IMR-90 (cell line): ENCODE measurements at regions not wholly inside any gene's neighbourhood (a gene's known extent, or its start where the extent isn't known, plus 50 kb on each side); places are given as distances from the start of the nearest gene placed in this dataset.

Experiments used
- ATAC-seq: fragments of 200-7000 bp; cut with Tn5 transposase; 2 replicates; pipeline ENCODE4 v1.9.1; 2020; ENCODE audit warnings: low read depth, mild to moderate bottlenecking, moderate library complexity
- BruUV-seq: library from RNA; stranded (reverse); fragments of 400-500 nt; replicated peaks from 2 replicates; lab custom pipeline; 2021; lab: Mats Ljungman, UMichigan
- CTCF ChIA-PET: fragments of 300-600 bp; formaldehyde crosslinking; extraction: SDS; loops from one replicate; lab custom pipeline; 2021; ENCODE audit warnings: antibody characterized with exemption; lab: Yijun Ruan, JAX
- POLR2A ChIA-PET: fragments of 300-600 bp; sonication (Branson Sonifier 250); formaldehyde crosslinking; loops from one replicate; lab custom pipeline; 2022; ENCODE audit warnings: antibody characterized with exemption; ENCODE audit not compliant: unreplicated experiment; lab: Charles Lee
- DNase-seq: peaks from one replicate; pipeline ENCODE4 v3.0.0; 2013
- H2AFZ ChIP-seq: replicated peaks from 2 replicates; pipeline ENCODE3; 2013; ENCODE audit warnings: low read length, mild to moderate bottlenecking; ENCODE audit not compliant: poor library complexity
- H2AK5ac ChIP-seq: 2 replicates; pipeline ENCODE4 v1.6.1; 2013; ENCODE audit warnings: low read depth, low read length, inconsistent platforms
- H2AK9ac ChIP-seq: replicated peaks from 2 replicates; pipeline ENCODE3; 2013; ENCODE audit warnings: mild to moderate bottlenecking, low read depth, low read length, moderate library complexity; ENCODE audit not compliant: poor library complexity
- H2BK120ac ChIP-seq: 2 replicates; pipeline ENCODE4 v1.6.1; 2013; ENCODE audit warnings: low read depth, low read length, inconsistent platforms
- H2BK15ac ChIP-seq: 3 replicates; pipeline ENCODE4 v1.6.1; 2013; ENCODE audit warnings: low read depth, low read length, inconsistent platforms
- H2BK20ac ChIP-seq: 2 replicates; pipeline ENCODE4 v1.6.1; 2013; ENCODE audit warnings: low read depth, mild to moderate bottlenecking, inconsistent platforms, low read length, moderate library complexity
- H2BK5ac ChIP-seq: 2 replicates; pipeline ENCODE4 v1.6.1; 2013; ENCODE audit warnings: mild to moderate bottlenecking, low read depth, low read length, inconsistent platforms; ENCODE audit not compliant: poor library complexity, severe bottlenecking
- H3K14ac ChIP-seq: replicated peaks from 2 replicates; pipeline ENCODE4 v1.6.1; 2013; ENCODE audit warnings: low read depth, low read length, inconsistent platforms
- H3K18ac ChIP-seq: 2 replicates; pipeline ENCODE4 v1.6.1; 2013; ENCODE audit warnings: low read depth, low read length, control low read depth
- H3K23ac ChIP-seq: 2 replicates; pipeline ENCODE4 v1.6.1; 2013; ENCODE audit warnings: low read depth, low read length, inconsistent platforms
- H3K27ac ChIP-seq: 2 replicates; pipeline ENCODE4 v1.5.1; 2013; ENCODE audit warnings: mild to moderate bottlenecking, control low read depth, low read length; ENCODE audit not compliant: insufficient read depth
- H3K27me3 ChIP-seq: 2 replicates; pipeline ENCODE4 v1.6.1; 2013; ENCODE audit warnings: low read length; ENCODE audit not compliant: control insufficient read depth, insufficient read depth
- H3K36me3 ChIP-seq: 2 replicates; pipeline ENCODE4 v1.6.1; 2013; ENCODE audit warnings: low read length, mixed read lengths; ENCODE audit not compliant: control insufficient read depth, insufficient read depth
- H3K4ac ChIP-seq: 2 replicates; pipeline ENCODE4 v1.6.1; 2013; ENCODE audit warnings: low read depth, low read length, inconsistent platforms
- H3K4me1 ChIP-seq: 2 replicates; pipeline ENCODE4 v1.6.1; 2013; ENCODE audit warnings: low read length, mixed read lengths; ENCODE audit not compliant: control insufficient read depth, insufficient read depth
- H3K4me2 ChIP-seq: 2 replicates; pipeline ENCODE4 v1.6.1; 2013; ENCODE audit warnings: low read depth, mild to moderate bottlenecking, control low read depth, low read length, moderate library complexity
- H3K4me3 ChIP-seq: 2 replicates; pipeline ENCODE4 v1.5.1; 2013; ENCODE audit warnings: low read depth, mild to moderate bottlenecking, control low read depth, low read length, moderate library complexity; ENCODE audit not compliant: insufficient read depth
- H3K56ac ChIP-seq: 2 replicates; pipeline ENCODE4 v1.6.1; 2013; ENCODE audit warnings: low read length, inconsistent platforms; ENCODE audit not compliant: insufficient read depth; ENCODE audit errors: extremely low read depth
- H3K79me1 ChIP-seq, 2 experiments: 2 replicates each; pipeline ENCODE4 v1.6.1; 2013; ENCODE audit warnings: low read length in 2 of 2, inconsistent platforms in 1 of 2, low read depth in 1 of 2
- H3K9ac ChIP-seq: 2 replicates; pipeline ENCODE4 v1.6.1; 2013; ENCODE audit warnings: low read depth, low read length, control low read depth
- H3K9me1 ChIP-seq: 2 replicates; pipeline ENCODE4 v1.6.1; 2013; ENCODE audit warnings: low read length, inconsistent platforms; ENCODE audit not compliant: insufficient read depth
- H3K9me3 ChIP-seq: 2 replicates; pipeline ENCODE4 v1.6.1; 2013; ENCODE audit warnings: low read length; ENCODE audit not compliant: control insufficient read depth, insufficient read depth
- H4K20me1 ChIP-seq: 2 replicates; pipeline ENCODE4 v1.6.1; 2013; ENCODE audit warnings: low read length, inconsistent platforms; ENCODE audit not compliant: insufficient read depth
- H4K5ac ChIP-seq: 2 replicates; pipeline ENCODE4 v1.6.1; 2013; ENCODE audit warnings: mild to moderate bottlenecking, low read depth, low read length, control low read depth
- H4K8ac ChIP-seq, 2 experiments: 2 replicates each; pipeline ENCODE4 v1.6.1; 2013; ENCODE audit warnings: low read depth in 2 of 2, low read length in 2 of 2, control low read depth in 1 of 2, inconsistent platforms in 1 of 2
- H4K91ac ChIP-seq: 2 replicates; pipeline ENCODE4 v1.6.1; 2013; ENCODE audit warnings: low read depth, low read length, inconsistent platforms; ENCODE audit not compliant: insufficient read depth
- BHLHE40 ChIP-seq: fragments of 150-350 bp; IDR thresholded peaks from 2 replicates; pipeline ENCODE4 v1.6.1; 2016; ENCODE audit warnings: mild to moderate bottlenecking, low read depth, low read length
- CEBPB ChIP-seq: IDR thresholded peaks from 2 replicates; pipeline ENCODE4 v1.6.1; 2012; ENCODE audit warnings: low read depth, low read length, improper control_type of control experiment
- CHD1 ChIP-seq: IDR thresholded peaks from 2 replicates; pipeline ENCODE4 v1.6.1; 2012; ENCODE audit warnings: low read depth, low read length, improper control_type of control experiment
- CTCF ChIP-seq: conservative IDR thresholded peaks from 2 replicates; pipeline ENCODE4 v1.5.1; 2012; ENCODE audit warnings: mild to moderate bottlenecking, low read depth, low read length, improper control_type of control experiment
- FOS ChIP-seq: fragments of 150-350 bp; IDR thresholded peaks from 2 replicates; pipeline ENCODE4 v1.6.1; 2016; ENCODE audit warnings: low read depth, low read length
- MAFK ChIP-seq: IDR thresholded peaks from 2 replicates; pipeline ENCODE4 v1.6.1; 2012; ENCODE audit warnings: low read depth, low read length, improper control_type of control experiment
- MAZ ChIP-seq: IDR thresholded peaks from 2 replicates; pipeline ENCODE4 v1.6.1; 2012; ENCODE audit warnings: low read depth, mild to moderate bottlenecking, low read length, improper control_type of control experiment, moderate library complexity, borderline replicate concordance
- MXI1 ChIP-seq: IDR thresholded peaks from 2 replicates; pipeline ENCODE4 v1.6.1; 2012; ENCODE audit warnings: low read depth, mild to moderate bottlenecking, low read length, moderate library complexity, borderline replicate concordance
- NFE2L2 ChIP-seq: fragments of 150-350 bp; IDR thresholded peaks from 2 replicates; pipeline ENCODE4 v1.6.1; 2016; ENCODE audit warnings: low read depth, mild to moderate bottlenecking, low read length
- POLR2A ChIP-seq: IDR thresholded peaks from 2 replicates; pipeline ENCODE4 v1.6.1; 2012; ENCODE audit warnings: mild to moderate bottlenecking, low read depth, low read length
- RAD21 ChIP-seq: IDR thresholded peaks from 2 replicates; pipeline ENCODE4 v1.6.1; 2012; ENCODE audit warnings: low read length, improper control_type of control experiment
- RCOR1 ChIP-seq: IDR thresholded peaks from 2 replicates; pipeline ENCODE4 v1.6.1; 2012; ENCODE audit warnings: mild to moderate bottlenecking, low read length, improper control_type of control experiment; ENCODE audit not compliant: insufficient replicate concordance
- RFX5 ChIP-seq: IDR thresholded peaks from 2 replicates; pipeline ENCODE4 v1.8.0; 2012; ENCODE audit warnings: low read depth, mild to moderate bottlenecking, low read length, moderate library complexity
- SMC3 ChIP-seq: fragments of 150-350 bp; IDR thresholded peaks from 2 replicates; pipeline ENCODE4 v1.6.1; 2016; ENCODE audit warnings: low read depth, mild to moderate bottlenecking, antibody characterized with exemption, low read length, moderate library complexity
- USF2 ChIP-seq: fragments of 150-350 bp; IDR thresholded peaks from 2 replicates; pipeline ENCODE4 v1.6.1; 2017; ENCODE audit warnings: mild to moderate bottlenecking, antibody characterized with exemption, low read length, low read depth
- WGBS, 2 experiments: methylation state at CpG; one replicate each; pipeline versions ENCODE4 v1.1.5 to v1.1.7; 2013; ENCODE audit warnings: missing lambda C conversion rate in 2 of 2; ENCODE audit not compliant: insufficient read length in 1 of 2; ENCODE audit errors: extremely low coverage in 2 of 2; 5-methylcytosine and 5-hydroxymethylcytosine counted together
- dilution Hi-C: fragments of 300-500 bp; cut with HindIII; formaldehyde crosslinking; loops from one replicate; pipeline ENCODE4 v1.14.3; 2018; ENCODE audit warnings: low sequenced_read_pairs; ENCODE audit not compliant: unreplicated experiment
- in situ Hi-C: fragments of 300-500 bp; cut with MboI; formaldehyde crosslinking; loops from 3 replicates; pipeline ENCODE4 v1.14.3; 2019; ENCODE audit warnings: low sequenced_read_pairs, inconsistent platforms, mixed read lengths
- intact Hi-C: fragments of 100-400 bp; cut with micrococcal nuclease; formaldehyde crosslinking; loops from 2 replicates; pipeline ENCODE4 v1.10.0; 2022
- TF ChIP-seq, protein P1 (sequence below): fragments of 150-350 bp; IDR thresholded peaks from 2 replicates; pipeline ENCODE4 v1.6.1; 2016; ENCODE audit warnings: low read depth, mild to moderate bottlenecking, low read length, moderate library complexity, borderline replicate concordance

DNA sequence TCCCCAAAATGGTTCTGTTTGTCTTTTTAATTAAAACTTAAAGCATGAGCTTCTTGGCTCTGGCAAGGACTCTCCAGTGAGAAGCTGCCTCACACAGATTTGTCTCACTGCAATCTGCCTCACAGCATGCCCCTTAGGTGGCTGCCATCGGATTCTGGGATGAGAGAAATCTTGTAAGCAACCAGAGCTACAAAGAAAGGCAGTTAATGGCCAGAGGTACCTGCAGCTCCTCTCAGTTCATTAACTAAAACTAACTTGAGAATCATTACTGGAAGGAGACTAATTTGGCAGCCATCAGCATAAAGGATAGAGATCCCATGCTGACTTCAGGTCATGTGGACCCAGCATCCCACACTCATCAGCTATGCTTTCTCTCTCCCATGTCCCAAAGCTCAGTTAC is 220.6 kb upstream of the DMAC1 start:
- Histone ChIP-seq H4K20me1 (no peaks in the 10 kb centered on the region), H3K9me1 (no peaks in the 10 kb centered on the region), H2AK5ac (no peak overlapping the region), H3K56ac (no peak overlapping the region), H2BK15ac (no peak overlapping the region), H2BK20ac (no peak overlapping the region), H4K5ac (no peak overlapping the region), H3K18ac (no peak overlapping the region), H3K27me3 (no peaks in the 10 kb centered on the region), H3K9me3 (peaks cover 7% of the 10 kb centered on the region; the same call in 1 of the 2 replicates), H3K4me2 (no peak overlapping the region), H4K91ac (no peak overlapping the region), H3K36me3 (no peaks in the 10 kb centered on the region), H2AFZ (no peak overlapping the region), H3K4me1 (no peaks in the 10 kb centered on the region), H2BK120ac (no peak overlapping the region), H2AK9ac (no peak overlapping the region), H3K14ac (no peak overlapping the region), H3K9ac (no peak overlapping the region), H4K8ac (no peak overlapping the region), H3K4me3 (no peak overlapping the region), H3K27ac (no peak overlapping the region), H3K23ac (no peak overlapping the region), H3K4ac (no peak overlapping the region), H3K79me1 (no peaks in the 10 kb centered on the region), H2BK5ac (no peak overlapping the region)
- no peak for ATAC-seq
- no CpG with 5 or more reads among the region's 1 CpG for WGBS, 2 experiments
- ChIA-PET CTCF (no interaction called here), POLR2A (no interaction called here)
- no TSS peak for BruUV-seq
- in situ Hi-C loops = no loop called here
- intact Hi-C loops = no loop called here
- dilution Hi-C loops = no loop called here
- DNase-seq = no peak
- TF ChIP-seq SMC3 (no peak), RCOR1 (no peak), BHLHE40 (no peak), MXI1 (no peak), MAFK (no peak), FOS (no peak), RAD21 (no peak), CEBPB (no peak), POLR2A (no peak), USF2 (no peak), MAZ (no peak), CTCF (no peak), CHD1 (no peak), NFE2L2 (no peak), RFX5 (no peak)
- TF ChIP-seq, protein P1, sequence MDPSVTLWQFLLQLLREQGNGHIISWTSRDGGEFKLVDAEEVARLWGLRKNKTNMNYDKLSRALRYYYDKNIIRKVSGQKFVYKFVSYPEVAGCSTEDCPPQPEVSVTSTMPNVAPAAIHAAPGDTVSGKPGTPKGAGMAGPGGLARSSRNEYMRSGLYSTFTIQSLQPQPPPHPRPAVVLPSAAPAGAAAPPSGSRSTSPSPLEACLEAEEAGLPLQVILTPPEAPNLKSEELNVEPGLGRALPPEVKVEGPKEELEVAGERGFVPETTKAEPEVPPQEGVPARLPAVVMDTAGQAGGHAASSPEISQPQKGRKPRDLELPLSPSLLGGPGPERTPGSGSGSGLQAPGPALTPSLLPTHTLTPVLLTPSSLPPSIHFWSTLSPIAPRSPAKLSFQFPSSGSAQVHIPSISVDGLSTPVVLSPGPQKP = no peak
